ENCODE measurements at regions not wholly inside any gene's neighbourhood (a gene's known extent, or its start where the extent isn't known, plus 50 kb on each side); places are given as distances from the start of the nearest gene placed in this dataset.

- intact Hi-C loops (cut with micrococcal nuclease; ENCODE audit: unreplicated experiment): loop anchor here (10.0 kb wide), 1 partner anchor 218 kb away; no protein-coding TSS in a partner anchor
- ChIA-PET RAD21 (ENCODE audit: unreplicated experiment) (no interaction called here), POLR2A (no interaction called here), SMC1A (ENCODE audit: uncharacterized antibody, unreplicated experiment) (interaction anchor here (0.7 kb wide), 1 partner anchor 114 kb away, joined by 4 read pairs; no protein-coding TSS in a partner anchor), CTCF (interaction anchor here (1.1 to 1.3 kb wide), 2 partner anchors 14 to 113 kb away, joined by 4 to 5 read pairs; no protein-coding TSS in a partner anchor)
- FAIRE-seq (no peak), DNase-seq (ENCODE audit: low read depth, low spot score) (no peak), ATAC-seq (no peak)
- Histone ChIP-seq H3K36me3 (ENCODE audit: control insufficient read depth in 2 of 2, insufficient read depth in 2 of 2, low read length in 1 of 2) (no peaks in the 10 kb centered on the region), H3K79me2 (ENCODE audit: control insufficient read depth, insufficient read depth, low read length) (no peaks in the 10 kb centered on the region), H3K27ac (ENCODE audit: control insufficient read depth, insufficient read depth) (no peak overlapping the region), H3K4me1 (ENCODE audit: control insufficient read depth, insufficient read depth, low read length) (no peaks in the 10 kb centered on the region), H3K4me2 (ENCODE audit: control insufficient read depth, insufficient read depth) (no peak overlapping the region), H4K20me1 (ENCODE audit: control insufficient read depth, insufficient read depth) (no peaks in the 10 kb centered on the region), H3K4me3 (no peak overlapping the region), H3K9ac (ENCODE audit: control insufficient read depth, insufficient read depth, low read length) (no peak overlapping the region), H2AFZ (ENCODE audit: control insufficient read depth, low read depth, low read length) (no peak overlapping the region), H3K27me3 (replicated peaks in 1 of 2; ENCODE audit: control insufficient read depth in 2 of 2, insufficient read depth in 2 of 2, low read length in 1 of 2) (no peaks in the 10 kb centered on the region), H3K9me3 (replicated peaks; ENCODE audit: control insufficient read depth, insufficient read depth, low read length) (no peaks in the 10 kb centered on the region)
- BruUV-seq (replicated peaks): no TSS peak
- WGBS (ENCODE audit: insufficient coverage, insufficient replicate concordance, low lambda C conversion rate, missing lambda C conversion rate): 42% methylated on average over 4 of the region's 4 CpGs
- in situ Hi-C loops (cut with MboI): no loop called here
- TF ChIP-seq CREB1 (IDR thresholded peaks at IDR 0.05; ENCODE audit: low read depth) (no peak), ESRRA (IDR thresholded peaks at IDR 0.05; ENCODE audit: low read length) (no peak), BRCA1 (IDR thresholded peaks at IDR 0.05; ENCODE audit: low read depth, low read length) (no peak), ZNF384 (IDR thresholded peaks at IDR 0.05; ENCODE audit: borderline replicate concordance, low read depth, low read length) (no peak), POU2F2 (IDR thresholded peaks at IDR 0.05; ENCODE audit: borderline replicate concordance, low read depth, low read length) (no peak)
- TF ChIP-seq, protein P1, sequence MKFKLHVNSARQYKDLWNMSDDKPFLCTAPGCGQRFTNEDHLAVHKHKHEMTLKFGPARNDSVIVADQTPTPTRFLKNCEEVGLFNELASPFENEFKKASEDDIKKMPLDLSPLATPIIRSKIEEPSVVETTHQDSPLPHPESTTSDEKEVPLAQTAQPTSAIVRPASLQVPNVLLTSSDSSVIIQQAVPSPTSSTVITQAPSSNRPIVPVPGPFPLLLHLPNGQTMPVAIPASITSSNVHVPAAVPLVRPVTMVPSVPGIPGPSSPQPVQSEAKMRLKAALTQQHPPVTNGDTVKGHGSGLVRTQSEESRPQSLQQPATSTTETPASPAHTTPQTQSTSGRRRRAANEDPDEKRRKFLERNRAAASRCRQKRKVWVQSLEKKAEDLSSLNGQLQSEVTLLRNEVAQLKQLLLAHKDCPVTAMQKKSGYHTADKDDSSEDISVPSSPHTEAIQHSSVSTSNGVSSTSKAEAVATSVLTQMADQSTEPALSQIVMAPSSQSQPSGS (IDR thresholded peaks at IDR 0.05; ENCODE audit: low read length): no peak
Observed at GRCh38 chr11:11152877-11153276, 200.2 kb downstream of the CSNK2A3 start.
